Loucy (cell line): ENCODE measurements at regions not wholly inside any gene's neighbourhood (a gene's known extent, or its start where the extent isn't known, plus 50 kb on each side); places are given as distances from the start of the nearest gene placed in this dataset.

ENCODE experiments used
- H2AFZ ChIP-seq: fragments of 200-600 bp; sonication (generic); 2 replicates; pipeline ENCODE4 v1.6.0; 2016; ENCODE audit warnings: antibody characterized with exemption, mild to moderate bottlenecking, low read length, moderate library complexity
- H3F3A ChIP-seq: fragments of 200-600 bp; 2 replicates; pipeline ENCODE4 v1.6.0; 2016; ENCODE audit warnings: antibody characterized with exemption, low read depth, mild to moderate bottlenecking
- H3K27me3 ChIP-seq: fragments of 200-600 bp; sonication (generic); 2 replicates; pipeline ENCODE4 v1.6.1; 2014; ENCODE audit warnings: low read length, mild to moderate bottlenecking; ENCODE audit not compliant: insufficient read depth, poor library complexity, severe bottlenecking
- H3K36me3 ChIP-seq: fragments of 200-600 bp; sonication (generic); 2 replicates; pipeline ENCODE4 v1.6.1; 2016; ENCODE audit warnings: low read length; ENCODE audit not compliant: insufficient read depth
- H3K4me1 ChIP-seq: fragments of 200-600 bp; sonication (generic); 2 replicates; pipeline ENCODE4 v1.5.1; 2014; ENCODE audit warnings: low read length, mild to moderate bottlenecking; ENCODE audit not compliant: insufficient read depth, poor library complexity, severe bottlenecking
- H3K4me2 ChIP-seq: fragments of 200-600 bp; sonication (generic); 2 replicates; pipeline ENCODE4 v1.6.0; 2014; ENCODE audit warnings: antibody characterized with exemption, low read length, low read depth, mild to moderate bottlenecking; ENCODE audit not compliant: poor library complexity, severe bottlenecking
- H3K4me3 ChIP-seq: fragments of 200-600 bp; sonication (generic); 2 replicates; pipeline ENCODE4 v1.5.1; 2014; ENCODE audit warnings: low read length, mild to moderate bottlenecking, mixed read lengths; ENCODE audit not compliant: poor library complexity, severe bottlenecking
- H3K79me2 ChIP-seq: fragments of 200-600 bp; sonication (generic); 2 replicates; pipeline ENCODE4 v1.6.1; 2014; ENCODE audit warnings: low read length; ENCODE audit not compliant: insufficient read depth
- H3K9ac ChIP-seq: fragments of 200-600 bp; sonication (generic); 2 replicates; pipeline ENCODE4 v1.6.0; 2014; ENCODE audit warnings: mild to moderate bottlenecking, low read depth, low read length, moderate library complexity; ENCODE audit not compliant: poor library complexity, severe bottlenecking
- H3K9me2 ChIP-seq: fragments of 200-600 bp; sonication (generic); replicated peaks from 2 replicates; pipeline ENCODE4 v1.6.1; 2016; ENCODE audit warnings: low read depth, low read length, mixed read lengths
- H3K9me3 ChIP-seq: fragments of 200-600 bp; sonication (generic); 2 replicates; pipeline ENCODE4 v1.6.1; 2014; ENCODE audit warnings: mild to moderate bottlenecking, antibody characterized with exemption, low read length, low read depth; ENCODE audit not compliant: insufficient read depth
- H4K20me1 ChIP-seq: fragments of 200-600 bp; sonication (generic); 2 replicates; pipeline ENCODE4 v1.6.0; 2014; ENCODE audit warnings: antibody characterized with exemption, low read length, mild to moderate bottlenecking; ENCODE audit not compliant: insufficient read depth, poor library complexity, severe bottlenecking
- EZH2phosphoT487 ChIP-seq: fragments of 200-600 bp; IDR thresholded peaks from 2 replicates; pipeline ENCODE4 v1.6.1; 2018; ENCODE audit warnings: antibody characterized with exemption, mild to moderate bottlenecking, moderate library complexity, borderline replicate concordance
- TF ChIP-seq, protein P1 (sequence below): fragments of 200-600 bp; sonication (generic); conservative IDR thresholded peaks from 2 replicates; pipeline ENCODE4 v1.5.1; 2014; ENCODE audit warnings: mild to moderate bottlenecking, antibody characterized with exemption, low read length

- no peak overlapping the region for H3K4me3 ChIP-seq
- no peaks in the 10 kb centered on the region for H4K20me1 ChIP-seq
- no peak overlapping the region for H2AFZ ChIP-seq
- TF ChIP-seq EZH2phosphoT487, result no peak
- TF ChIP-seq, protein P1, sequence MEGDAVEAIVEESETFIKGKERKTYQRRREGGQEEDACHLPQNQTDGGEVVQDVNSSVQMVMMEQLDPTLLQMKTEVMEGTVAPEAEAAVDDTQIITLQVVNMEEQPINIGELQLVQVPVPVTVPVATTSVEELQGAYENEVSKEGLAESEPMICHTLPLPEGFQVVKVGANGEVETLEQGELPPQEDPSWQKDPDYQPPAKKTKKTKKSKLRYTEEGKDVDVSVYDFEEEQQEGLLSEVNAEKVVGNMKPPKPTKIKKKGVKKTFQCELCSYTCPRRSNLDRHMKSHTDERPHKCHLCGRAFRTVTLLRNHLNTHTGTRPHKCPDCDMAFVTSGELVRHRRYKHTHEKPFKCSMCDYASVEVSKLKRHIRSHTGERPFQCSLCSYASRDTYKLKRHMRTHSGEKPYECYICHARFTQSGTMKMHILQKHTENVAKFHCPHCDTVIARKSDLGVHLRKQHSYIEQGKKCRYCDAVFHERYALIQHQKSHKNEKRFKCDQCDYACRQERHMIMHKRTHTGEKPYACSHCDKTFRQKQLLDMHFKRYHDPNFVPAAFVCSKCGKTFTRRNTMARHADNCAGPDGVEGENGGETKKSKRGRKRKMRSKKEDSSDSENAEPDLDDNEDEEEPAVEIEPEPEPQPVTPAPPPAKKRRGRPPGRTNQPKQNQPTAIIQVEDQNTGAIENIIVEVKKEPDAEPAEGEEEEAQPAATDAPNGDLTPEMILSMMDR, result no peak
- H3K79me2 ChIP-seq, result no peaks in the 10 kb centered on the region
- H3K36me3 ChIP-seq, result no peaks in the 10 kb centered on the region
- H3K4me2 ChIP-seq, result no peak overlapping the region
- no peak overlapping the region for H3K9ac ChIP-seq
- H3K9me3 ChIP-seq, result no peaks in the 10 kb centered on the region
- H3F3A ChIP-seq, result no peaks in the 10 kb centered on the region
- H3K9me2 ChIP-seq, result no peaks in the 10 kb centered on the region
- H3K4me1 ChIP-seq, result no peaks in the 10 kb centered on the region
- H3K27me3 ChIP-seq, result no peaks in the 10 kb centered on the region
These were observed 109.8 kb downstream of the CCDC34 start for GRCh38 chr11:27253224-27253623.

DNA sequence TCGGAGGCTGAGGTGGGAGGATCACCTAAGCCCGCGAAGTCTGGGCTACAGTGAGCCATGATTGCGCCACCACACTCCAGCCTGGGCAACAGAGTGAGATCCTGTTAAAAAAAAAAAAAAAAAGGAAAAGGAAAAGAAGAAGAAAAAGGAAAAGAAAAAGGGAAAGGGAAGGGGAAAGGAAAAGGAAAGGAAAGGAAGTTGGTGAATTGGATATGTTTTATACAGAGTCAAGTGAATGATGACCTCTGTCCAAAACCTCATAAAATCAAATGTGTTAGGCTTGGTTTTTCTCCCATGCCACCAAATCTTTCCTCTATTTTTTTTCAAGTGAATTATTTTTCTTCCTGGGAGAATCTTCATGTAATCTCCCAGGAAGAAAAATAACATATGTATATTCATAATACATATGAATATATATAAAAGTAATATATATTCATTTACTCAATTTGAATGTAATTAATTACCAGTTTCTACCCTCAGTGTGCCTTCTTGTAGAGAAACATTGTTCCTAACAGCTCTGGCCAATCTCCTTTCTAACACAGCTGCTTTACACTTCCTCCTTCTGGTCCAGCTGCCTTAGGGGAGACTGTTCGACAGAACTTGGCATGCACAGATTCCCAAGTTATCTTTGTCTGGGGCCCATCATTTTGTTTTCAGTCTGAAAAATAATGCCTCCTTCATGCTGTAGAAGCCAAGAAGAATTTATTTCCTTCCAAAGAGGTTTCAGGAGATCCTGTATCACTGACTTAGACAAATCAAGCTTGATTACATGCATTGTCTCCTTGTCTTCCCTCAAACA lies 111.9 kb downstream of the CCDC34 start:
- no peaks in the 10 kb centered on the region for H3K27me3 ChIP-seq
- no peaks in the 10 kb centered on the region for H3K79me2 ChIP-seq
- no peak overlapping the region for H3K4me2 ChIP-seq
- H4K20me1 ChIP-seq, result no peaks in the 10 kb centered on the region
- no peak overlapping the region for H2AFZ ChIP-seq
- no peaks in the 10 kb centered on the region for H3K9me3 ChIP-seq
- no peaks in the 10 kb centered on the region for H3K9me2 ChIP-seq
- H3K4me3 ChIP-seq, result no peak overlapping the region
- no peak overlapping the region for H3K9ac ChIP-seq
- no peaks in the 10 kb centered on the region for H3F3A ChIP-seq
- H3K4me1 ChIP-seq, result no peaks in the 10 kb centered on the region
- no peaks in the 10 kb centered on the region for H3K36me3 ChIP-seq
- TF ChIP-seq, protein P1, result no peak
- no peak for TF ChIP-seq EZH2phosphoT487

DNA sequence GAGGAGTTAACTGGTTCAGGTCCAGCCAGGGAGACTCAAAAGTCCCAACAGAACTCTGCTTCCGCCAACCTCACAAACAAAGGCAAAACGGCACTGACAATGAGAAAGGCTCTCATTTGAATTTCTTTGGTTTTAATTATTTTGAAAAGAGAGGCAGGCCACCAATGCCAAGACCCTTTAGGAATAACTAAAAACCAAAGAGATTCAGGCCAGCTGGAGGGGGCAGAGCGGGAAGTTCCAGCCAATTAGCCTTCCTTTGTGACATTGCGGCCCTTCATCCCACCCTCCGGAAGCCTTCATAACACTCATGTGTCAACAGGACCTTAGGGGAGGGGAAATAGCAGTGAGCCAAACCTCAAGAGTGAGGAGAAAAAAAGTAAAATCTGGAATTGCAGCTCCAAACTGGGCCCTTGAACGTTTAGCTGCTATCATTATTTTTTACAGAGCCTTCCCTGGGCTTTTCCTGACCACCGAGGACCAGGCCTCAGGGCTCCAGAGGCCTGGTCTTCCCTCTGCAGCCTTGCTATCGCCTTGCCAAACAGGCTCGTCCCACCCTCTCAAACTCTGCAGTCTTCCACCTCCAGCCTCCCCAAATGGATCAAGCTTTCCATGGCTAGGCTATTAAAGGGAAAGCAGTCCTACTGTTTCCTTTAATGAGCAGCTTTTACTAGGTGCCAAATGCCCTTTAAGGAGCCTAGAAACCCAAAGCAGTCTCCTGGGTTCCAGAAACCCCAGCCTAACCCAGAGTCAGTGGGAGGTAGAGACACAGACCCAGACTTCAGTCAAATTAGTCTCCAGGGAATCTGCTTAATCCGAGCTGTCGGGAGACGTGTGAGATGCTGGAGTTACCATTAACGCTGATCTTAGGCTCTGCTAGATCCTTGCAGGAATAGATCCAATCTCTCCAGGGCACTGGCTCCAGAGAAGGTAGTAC lies 114.2 kb downstream of the CCDC34 start:
- Histone ChIP-seq H3K27me3 (no peaks in the 10 kb centered on the region), H3K9ac (no peak overlapping the region), H3K4me2 (no peak overlapping the region), H3F3A (no peaks in the 10 kb centered on the region), H4K20me1 (no peaks in the 10 kb centered on the region), H3K9me2 (no peaks in the 10 kb centered on the region), H3K36me3 (no peaks in the 10 kb centered on the region), H3K4me1 (no peaks in the 10 kb centered on the region), H3K4me3 (no peak overlapping the region), H3K79me2 (no peaks in the 10 kb centered on the region), H2AFZ (no peak overlapping the region), H3K9me3 (no peaks in the 10 kb centered on the region)
- TF ChIP-seq, protein P1, result no peak
- TF ChIP-seq EZH2phosphoT487, result no peak
